ENCODE measurements at regions not wholly inside any gene's neighbourhood (a gene's known extent, or its start where the extent isn't known, plus 50 kb on each side); places are given as distances from the start of the nearest gene placed in this dataset.
A peak's percentile ranks its signal among the peaks of the same experiment; 100 is the strongest.

DNA sequence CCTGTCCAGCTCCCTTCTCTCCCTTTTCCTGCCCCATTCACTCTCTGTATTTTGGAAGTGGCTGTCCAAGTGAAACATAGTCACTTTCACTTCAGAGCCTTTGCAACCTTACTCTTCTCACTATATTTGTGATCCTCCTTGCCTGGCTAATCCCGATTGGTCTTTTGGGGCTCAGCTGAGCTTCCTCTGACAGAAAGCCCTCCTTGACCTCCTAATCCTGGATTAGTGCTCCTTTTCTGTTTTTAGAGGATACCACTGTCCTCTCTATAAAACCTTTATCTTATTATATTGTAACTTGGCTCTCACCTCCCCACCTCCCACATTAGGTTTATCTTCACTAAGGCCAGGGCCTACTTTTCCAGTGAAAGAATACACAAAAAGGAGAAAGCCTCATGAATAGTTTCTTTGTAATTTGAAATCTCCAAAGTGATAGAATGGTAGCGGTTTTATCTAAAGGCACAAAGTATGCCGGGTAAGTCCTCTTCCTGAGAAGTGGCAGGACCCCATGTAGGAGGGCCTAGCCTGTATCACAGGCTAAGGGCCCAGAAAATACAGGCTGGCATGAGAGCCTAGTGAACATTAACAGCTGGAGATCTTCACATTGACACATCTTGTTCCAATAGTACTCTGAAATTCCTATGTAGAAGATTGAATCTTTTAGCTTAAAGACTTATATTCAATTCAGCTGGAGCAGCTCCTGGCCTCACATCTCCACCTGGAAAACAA, 83.1 kb upstream of the GAREM1 start:
- H3K4me3 Mint-ChIP-seq, result no peak overlapping the region
- H3K27ac Mint-ChIP-seq, result no peak overlapping the region
- H3K9me3 Mint-ChIP-seq, result no peaks in the 10 kb centered on the region
- peaks cover 5% of the 10 kb centered on the region for H3K27me3 Mint-ChIP-seq
- H3K36me3 Mint-ChIP-seq (ENCODE audit: low read depth), result no peaks in the 10 kb centered on the region
- H3K4me1 Mint-ChIP-seq (ENCODE audit: low read depth), result no peaks in the 10 kb centered on the region
- DNase-seq, result no peak

DNA sequence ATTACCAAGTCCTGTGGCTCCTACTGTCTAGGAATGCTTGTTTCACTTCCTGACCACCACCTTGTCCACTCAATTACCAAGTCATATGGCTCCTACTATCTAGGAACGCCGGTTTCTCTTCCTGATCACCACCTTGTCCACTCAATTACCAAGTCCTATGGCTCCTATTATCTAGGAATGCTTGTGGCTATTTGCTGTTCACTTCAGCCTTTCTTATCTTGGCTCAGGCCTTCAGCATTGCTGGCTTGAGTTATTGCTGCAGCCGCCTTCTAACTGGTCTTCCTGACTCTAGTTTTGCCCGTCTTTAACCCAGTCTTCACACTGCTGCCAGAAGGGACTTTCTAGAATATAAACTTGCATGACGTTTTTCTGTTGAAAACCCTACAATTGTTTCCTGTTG, 82.5 kb upstream of the GAREM1 start:
- Mint-ChIP-seq H3K27me3 (peaks cover 5% of the 10 kb centered on the region), H3K4me3 (no peak overlapping the region), H3K27ac (no peak overlapping the region), H3K4me1 (ENCODE audit: low read depth) (no peaks in the 10 kb centered on the region), H3K36me3 (ENCODE audit: low read depth) (no peaks in the 10 kb centered on the region), H3K9me3 (no peaks in the 10 kb centered on the region)
- DNase-seq, result no peak

DNA sequence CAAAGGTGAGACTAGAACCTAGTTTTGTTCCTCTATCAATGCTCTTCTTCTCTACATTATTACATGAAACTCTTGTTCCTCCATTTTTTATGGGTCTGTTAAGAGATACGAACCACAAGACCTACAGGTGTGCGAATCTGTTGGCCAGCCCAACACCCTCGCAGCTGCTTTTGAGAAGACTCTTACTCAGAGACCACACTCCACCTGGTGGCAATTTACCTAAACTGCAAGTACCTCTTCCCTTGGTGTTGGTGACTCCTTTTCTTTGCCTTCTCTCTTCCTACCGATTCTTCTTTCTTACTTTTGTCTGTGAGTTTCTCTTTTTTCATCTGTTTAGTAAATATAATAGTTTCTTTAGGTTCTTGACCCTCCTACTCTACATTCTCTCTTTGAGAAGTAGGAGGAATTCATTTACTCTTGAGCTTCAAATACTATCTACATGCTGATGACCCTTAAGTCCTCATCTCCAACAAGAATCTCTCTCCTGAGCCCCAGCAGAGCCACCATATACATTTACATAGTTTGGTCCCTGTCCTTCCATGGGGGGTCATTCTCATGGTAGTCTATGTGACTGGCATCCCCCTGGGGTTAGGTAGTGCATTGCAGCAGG, 81.8 kb upstream of the GAREM1 start:
- no peak overlapping the region for H3K27ac Mint-ChIP-seq
- H3K9me3 Mint-ChIP-seq, result no peaks in the 10 kb centered on the region
- no peaks in the 10 kb centered on the region for H3K4me1 Mint-ChIP-seq (ENCODE audit: low read depth)
- no peaks in the 10 kb centered on the region for H3K36me3 Mint-ChIP-seq (ENCODE audit: low read depth)
- peaks cover 5% of the 10 kb centered on the region for H3K27me3 Mint-ChIP-seq
- no peak overlapping the region for H3K4me3 Mint-ChIP-seq
- peak; percentile 44 for DNase-seq

DNA sequence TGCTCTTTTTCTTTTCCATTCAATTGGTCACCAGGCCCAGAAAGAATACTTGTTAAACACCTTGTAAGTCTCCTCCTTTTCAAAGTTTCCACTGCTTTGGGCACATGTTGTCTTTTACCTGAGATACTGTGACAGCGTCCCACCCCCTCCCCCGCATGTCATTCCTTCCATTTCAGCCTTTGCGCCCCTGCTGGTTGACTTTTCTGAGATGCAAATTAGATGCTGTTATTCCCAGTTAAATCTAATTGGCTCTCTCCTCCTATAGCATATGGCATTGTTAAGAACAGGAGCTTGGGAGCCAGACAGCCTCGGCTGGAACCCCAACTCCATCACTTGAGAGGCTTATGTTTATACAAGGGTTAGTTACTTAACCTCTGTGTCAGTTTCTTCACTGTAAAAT, 80.3 kb upstream of the GAREM1 start:
- H3K4me1 Mint-ChIP-seq (ENCODE audit: low read depth), result no peaks in the 10 kb centered on the region
- DNase-seq, result no peak
- no peaks in the 10 kb centered on the region for H3K9me3 Mint-ChIP-seq
- no peaks in the 10 kb centered on the region for H3K36me3 Mint-ChIP-seq (ENCODE audit: low read depth)
- H3K4me3 Mint-ChIP-seq, result no peak overlapping the region
- peaks cover 18% of the 10 kb centered on the region for H3K27me3 Mint-ChIP-seq
- no peak overlapping the region for H3K27ac Mint-ChIP-seq

DNA sequence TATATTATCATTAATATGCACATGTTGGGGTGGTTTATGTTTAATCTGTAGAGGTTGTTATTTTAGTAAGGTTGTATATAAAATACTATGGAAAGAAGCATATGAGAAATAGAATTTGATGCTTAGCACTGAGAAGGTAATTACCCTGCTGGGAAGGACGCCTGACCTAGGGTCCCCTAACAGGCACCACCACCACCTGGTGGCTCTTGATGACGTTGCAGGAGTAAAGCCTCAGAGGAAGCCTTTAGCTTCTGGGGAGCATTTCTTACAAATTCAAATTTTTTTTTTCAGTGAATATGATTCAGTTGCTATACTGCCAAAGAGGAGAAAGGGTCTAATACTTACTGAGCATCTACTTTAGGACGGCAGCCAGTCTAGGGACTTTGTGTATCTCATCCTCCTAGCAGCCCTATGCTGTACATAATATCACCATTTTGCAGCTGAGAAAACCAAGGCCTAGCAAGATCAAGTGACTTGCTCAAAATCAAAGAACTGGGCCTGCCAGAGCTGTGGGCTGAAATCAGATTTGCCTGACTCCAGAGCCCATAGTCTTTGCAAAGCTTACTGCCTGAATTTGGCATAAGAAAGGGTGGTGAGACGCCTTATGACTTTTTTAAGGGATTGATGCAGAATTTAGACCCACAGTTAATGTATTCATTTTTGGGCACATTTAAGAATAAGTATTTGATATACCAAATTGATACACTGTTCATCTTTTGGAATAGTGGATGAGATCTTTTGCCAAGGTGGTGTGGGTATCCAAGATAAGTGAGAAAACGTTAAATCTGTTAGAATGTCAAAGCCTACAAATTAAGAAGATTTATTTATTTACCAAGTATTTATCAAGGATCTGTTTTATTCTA, 78.8 kb upstream of the GAREM1 start:
- H3K27me3 Mint-ChIP-seq, result peaks cover 19% of the 10 kb centered on the region
- no peak overlapping the region for H3K4me3 Mint-ChIP-seq
- no peaks in the 10 kb centered on the region for H3K4me1 Mint-ChIP-seq (ENCODE audit: low read depth)
- no peaks in the 10 kb centered on the region for H3K36me3 Mint-ChIP-seq (ENCODE audit: low read depth)
- no peak overlapping the region for H3K27ac Mint-ChIP-seq
- peak; percentile 55 for DNase-seq
- no peaks in the 10 kb centered on the region for H3K9me3 Mint-ChIP-seq

DNA sequence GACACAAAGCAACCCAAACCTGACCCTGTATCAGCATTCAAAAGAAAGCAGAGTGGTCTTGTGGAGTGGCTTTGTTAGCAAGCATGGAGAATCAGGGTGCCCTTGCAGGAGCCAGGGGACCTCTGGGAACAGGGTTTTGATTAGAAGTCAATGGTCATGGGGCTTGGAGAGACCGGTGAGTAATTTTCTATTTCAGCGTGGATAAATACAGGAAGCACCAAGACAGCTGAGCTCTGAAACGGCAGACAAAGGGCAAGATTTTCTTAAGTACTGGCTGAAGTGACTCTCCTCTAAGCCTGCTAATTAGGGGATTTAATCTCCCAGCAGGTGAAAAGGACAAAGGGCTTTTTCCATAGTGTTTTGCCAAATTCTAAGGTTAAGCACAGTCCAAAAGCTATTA, 78.0 kb upstream of the GAREM1 start:
- no peaks in the 10 kb centered on the region for H3K4me1 Mint-ChIP-seq (ENCODE audit: low read depth)
- H3K9me3 Mint-ChIP-seq, result no peaks in the 10 kb centered on the region
- H3K36me3 Mint-ChIP-seq (ENCODE audit: low read depth), result no peaks in the 10 kb centered on the region
- peaks cover 19% of the 10 kb centered on the region for H3K27me3 Mint-ChIP-seq
- H3K4me3 Mint-ChIP-seq, result no peak overlapping the region
- no peak for DNase-seq
- H3K27ac Mint-ChIP-seq, result no peak overlapping the region

DNA sequence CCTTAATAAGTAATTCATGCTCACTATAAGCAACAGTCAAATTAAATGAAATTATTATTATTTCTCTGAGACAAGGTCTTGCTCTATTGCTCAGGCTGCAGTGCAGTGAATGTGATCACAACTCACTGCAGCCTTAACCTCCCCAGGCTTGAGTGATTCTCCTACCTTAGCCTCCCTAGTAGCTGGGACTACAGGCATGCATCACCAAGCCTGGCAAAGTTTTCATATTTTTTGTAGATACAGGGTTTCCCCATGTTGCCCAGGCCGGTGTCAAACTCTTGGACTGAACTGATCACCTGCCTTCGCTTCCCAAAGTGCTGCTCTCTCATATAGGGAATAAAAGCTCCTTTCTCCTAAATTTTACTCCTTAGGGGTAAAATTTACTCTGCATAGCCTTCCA, 74.9 kb upstream of the GAREM1 start:
- Mint-ChIP-seq H3K4me1 (ENCODE audit: low read depth) (peaks cover 3% of the 10 kb centered on the region), H3K9me3 (no peaks in the 10 kb centered on the region), H3K4me3 (no peak overlapping the region), H3K27ac (no peak overlapping the region), H3K36me3 (ENCODE audit: low read depth) (no peaks in the 10 kb centered on the region), H3K27me3 (peaks cover 20% of the 10 kb centered on the region)
- no peak for DNase-seq

DNA sequence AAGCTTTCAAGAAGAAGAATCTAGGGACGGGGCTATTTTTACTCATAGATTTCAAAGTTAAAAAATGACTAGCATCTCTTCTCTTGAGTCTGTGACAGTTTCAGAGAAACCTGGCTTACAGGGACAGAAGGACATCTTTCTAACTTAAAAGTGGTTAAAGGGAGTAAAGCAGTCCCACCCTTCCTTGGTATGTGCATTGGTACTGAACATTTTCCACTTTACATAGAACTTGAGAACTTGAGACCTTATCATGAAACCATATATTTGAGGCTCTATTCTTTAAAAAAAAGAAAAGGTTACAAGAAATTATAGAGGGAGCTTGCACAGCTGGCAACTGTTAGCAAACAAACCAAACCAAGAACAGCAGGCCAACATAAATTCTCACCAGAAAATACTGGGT, 73.4 kb upstream of the GAREM1 start:
- Mint-ChIP-seq H3K9me3 (no peaks in the 10 kb centered on the region), H3K36me3 (ENCODE audit: low read depth) (no peaks in the 10 kb centered on the region), H3K4me3 (no peak overlapping the region), H3K27me3 (peaks cover 19% of the 10 kb centered on the region), H3K27ac (no peak overlapping the region), H3K4me1 (ENCODE audit: low read depth) (peaks cover 3% of the 10 kb centered on the region)
- DNase-seq, result no peak

DNA sequence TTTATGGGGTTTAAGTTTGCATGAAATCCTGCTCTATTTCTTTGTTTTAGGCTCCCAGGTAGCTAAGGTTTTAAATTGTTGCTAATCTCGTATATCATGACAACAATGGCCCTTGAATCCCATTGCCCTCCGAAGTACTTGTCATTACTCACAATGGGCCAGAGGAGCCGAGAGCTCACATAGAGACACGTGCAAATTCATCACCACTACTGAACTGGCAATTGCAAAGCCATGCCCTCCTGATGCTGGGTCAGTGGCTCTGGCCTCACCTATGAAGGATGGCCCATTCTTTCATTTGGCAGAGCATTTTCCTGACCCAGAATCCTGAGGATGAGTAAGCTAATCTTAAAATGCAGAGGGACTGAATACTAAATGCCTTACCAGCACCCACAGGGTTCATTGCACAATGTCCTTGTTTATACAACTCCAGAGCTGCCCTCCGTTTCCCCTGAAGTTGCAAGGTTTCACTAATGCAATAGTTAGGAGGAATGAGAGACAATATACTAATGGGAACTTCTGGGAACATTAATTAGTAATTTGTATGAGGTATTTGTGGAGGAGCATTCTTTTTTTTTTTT, 71.6 kb upstream of the GAREM1 start:
- DNase-seq, result no peak
- no peaks in the 10 kb centered on the region for H3K9me3 Mint-ChIP-seq
- H3K36me3 Mint-ChIP-seq (ENCODE audit: low read depth), result no peaks in the 10 kb centered on the region
- no peak overlapping the region for H3K4me3 Mint-ChIP-seq
- H3K27ac Mint-ChIP-seq, result no peak overlapping the region
- peaks cover 3% of the 10 kb centered on the region for H3K4me1 Mint-ChIP-seq (ENCODE audit: low read depth)
- peaks cover 18% of the 10 kb centered on the region for H3K27me3 Mint-ChIP-seq

DNA sequence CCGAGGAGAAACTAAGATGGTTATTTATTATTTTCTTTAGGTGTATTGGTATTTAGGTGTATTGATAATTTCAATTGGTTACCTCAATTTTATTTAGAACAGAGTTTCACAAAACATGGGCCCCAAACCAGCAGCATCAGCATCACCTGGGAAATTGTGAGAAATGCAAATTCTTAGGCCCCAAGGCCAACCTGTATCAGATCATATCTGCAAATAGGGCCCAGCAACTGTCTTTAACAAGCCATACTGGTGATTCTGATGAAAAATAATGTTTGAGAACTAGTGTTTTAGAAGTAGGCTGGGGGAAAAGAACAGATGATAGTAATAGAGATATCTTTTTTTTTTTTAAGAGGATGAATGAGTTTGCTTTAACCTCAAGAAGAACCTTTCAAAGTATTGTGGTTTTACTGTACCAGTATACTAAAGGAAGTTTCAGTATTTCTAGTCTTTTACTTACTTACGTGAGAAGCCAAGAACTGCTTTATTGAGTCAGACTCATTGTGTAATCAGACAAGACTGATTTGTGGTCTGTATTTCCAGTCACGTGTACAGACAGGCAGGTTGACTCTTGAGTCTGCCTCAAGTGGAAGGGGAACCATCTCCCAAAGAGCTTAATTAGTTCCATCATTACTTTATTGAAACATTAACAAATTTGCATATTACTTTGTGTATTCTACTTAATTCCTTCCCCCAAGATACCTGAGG, 60.4 kb upstream of the GAREM1 start:
- H3K27ac Mint-ChIP-seq, result peak overlapping the region; percentile 35
- DNase-seq, result no peak
- H3K4me1 Mint-ChIP-seq (ENCODE audit: low read depth), result peaks cover 19% of the 10 kb centered on the region
- H3K36me3 Mint-ChIP-seq (ENCODE audit: low read depth), result no peaks in the 10 kb centered on the region
- H3K9me3 Mint-ChIP-seq, result no peaks in the 10 kb centered on the region
- H3K4me3 Mint-ChIP-seq, result no peak overlapping the region
- H3K27me3 Mint-ChIP-seq, result peaks cover 3% of the 10 kb centered on the region

DNA sequence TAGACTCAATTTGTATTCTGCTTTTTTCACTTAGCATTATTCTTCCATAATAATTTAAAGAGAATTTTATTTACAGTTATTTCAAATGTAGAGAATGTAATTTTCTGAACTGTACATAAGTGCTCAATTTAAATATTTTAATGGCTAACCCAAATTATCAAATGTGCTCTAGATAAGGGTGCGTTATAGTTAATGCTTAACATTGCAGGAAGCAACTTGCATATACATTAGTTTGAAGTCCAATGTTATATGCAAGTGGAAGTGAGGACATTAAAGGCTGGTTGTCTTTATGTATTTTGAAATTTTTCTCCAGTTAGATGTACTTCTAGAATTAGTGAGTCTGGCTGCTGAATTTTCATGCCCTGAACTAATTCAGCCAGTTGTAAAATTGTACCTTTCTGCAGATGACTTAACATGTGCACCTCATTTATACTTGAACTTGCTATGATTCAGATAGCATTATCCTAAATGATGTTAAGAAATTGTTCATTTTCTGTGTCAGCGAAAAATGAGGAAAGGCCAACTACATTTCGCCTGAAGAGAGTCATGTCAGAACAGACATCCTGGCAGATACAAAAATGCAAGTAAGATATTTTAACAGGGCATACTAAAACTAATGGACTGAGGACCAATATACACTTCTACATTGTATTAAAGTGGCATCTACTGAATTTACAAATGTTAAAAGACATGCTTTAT, 59.2 kb upstream of the GAREM1 start:
- Mint-ChIP-seq H3K27ac (no peak overlapping the region), H3K27me3 (no peaks in the 10 kb centered on the region), H3K4me1 (ENCODE audit: low read depth) (peaks cover 19% of the 10 kb centered on the region), H3K4me3 (no peak overlapping the region), H3K36me3 (ENCODE audit: low read depth) (no peaks in the 10 kb centered on the region), H3K9me3 (no peaks in the 10 kb centered on the region)
- no peak for DNase-seq

DNA sequence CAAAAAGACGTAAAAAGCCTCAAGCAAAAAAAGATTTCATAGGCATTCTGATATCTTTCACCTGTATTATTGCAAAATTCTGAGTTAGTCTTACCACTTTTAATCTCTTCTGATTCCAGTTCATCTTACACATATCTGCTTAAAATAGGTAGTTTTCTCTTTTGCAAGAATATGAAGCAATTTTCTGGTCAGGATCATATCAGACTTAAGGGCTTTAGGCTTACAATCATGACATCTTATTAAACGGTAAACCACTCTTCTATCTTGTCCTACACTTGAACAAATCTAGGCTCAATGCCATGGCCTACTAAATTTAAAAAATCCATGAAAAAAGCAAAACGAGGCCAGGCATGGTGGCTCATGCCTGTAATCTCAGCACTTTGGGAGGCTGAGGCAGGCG, 50.1 kb upstream of the GAREM1 start:
- Mint-ChIP-seq H3K36me3 (ENCODE audit: low read depth) (no peaks in the 10 kb centered on the region), H3K4me1 (ENCODE audit: low read depth) (no peaks in the 10 kb centered on the region), H3K9me3 (no peaks in the 10 kb centered on the region), H3K27me3 (peaks cover 8% of the 10 kb centered on the region), H3K4me3 (no peak overlapping the region), H3K27ac (no peak overlapping the region)
- no peak for DNase-seq
